ENCODE measurements at regions not wholly inside any gene's neighbourhood (a gene's known extent, or its start where the extent isn't known, plus 50 kb on each side); places are given as distances from the start of the nearest gene placed in this dataset.

GRCh38 chr5:141785135-141785534 is 93.1 kb downstream of the PCDH1 start:
- Mint-ChIP-seq H3K9me3 (ENCODE audit: insufficient read depth) (no peaks in the 10 kb centered on the region), H3K4me3 (no peak overlapping the region), H3K27ac (no peak overlapping the region), H3K27me3 (peaks cover 39% of the 10 kb centered on the region), H3K4me1 (no peaks in the 10 kb centered on the region)
- no peaks in the 10 kb centered on the region for H4K20me1 ChIP-seq (ENCODE audit: control insufficient read depth, insufficient read depth, low read length, poor library complexity, severe bottlenecking)
- no peak overlapping the region for H3K4me3 ChIP-seq (ENCODE audit: control extremely low read depth in 1 of 5, extremely low read depth in 1 of 5, insufficient read depth in 1 of 5, low read depth in 2 of 5, low read length in 4 of 5)
- POLR2A ChIA-PET, result no interaction called here
- H3K27me3 ChIP-seq (replicated peaks in 1 of 4; ENCODE audit: control extremely low read depth in 1 of 4, control insufficient read depth in 3 of 4, insufficient read depth in 4 of 4, low read length in 3 of 4), result peaks cover 0 to 18% (median 0%) of the 10 kb centered on the region in 4 experiments
- 92% methylated on average over 3 of the region's 4 CpGs for WGBS (ENCODE audit: insufficient coverage)
- H3K36me3 ChIP-seq (replicated peaks in 1 of 2; ENCODE audit: control extremely low read depth in 1 of 2, control insufficient read depth in 1 of 2, extremely low read depth in 1 of 2, insufficient read depth in 2 of 2, low read length in 1 of 2), result no peaks in the 10 kb centered on the region
- DNase-seq, result no peak
- H3K4me2 ChIP-seq (replicated peaks; ENCODE audit: low read depth, low read length, poor library complexity, severe bottlenecking), result no peak overlapping the region
- H3K79me2 ChIP-seq (ENCODE audit: control insufficient read depth, insufficient read depth, low read length), result no peaks in the 10 kb centered on the region
- no peak overlapping the region for H2AFZ ChIP-seq (ENCODE audit: insufficient read depth, low read depth, low read length, poor library complexity, severe bottlenecking)
- no peak overlapping the region for H3K9ac ChIP-seq (ENCODE audit: low read length)
- no peaks in the 10 kb centered on the region for H3K4me1 ChIP-seq (ENCODE audit: control insufficient read depth in 2 of 2, insufficient read depth in 2 of 2, low read length in 2 of 2)
- H3K9me3 ChIP-seq (ENCODE audit: control extremely low read depth in 1 of 3, control insufficient read depth in 2 of 3, insufficient read depth in 1 of 3, low read length in 2 of 3), result no peaks in the 10 kb centered on the region
- CTCF ChIA-PET, result interaction anchor here (1.1 kb wide), 1 partner anchor 83 kb away, joined by 3 read pairs; no protein-coding TSS in a partner anchor
- intact Hi-C loops (cut with micrococcal nuclease), result no loop called here
- TF ChIP-seq CTCF (IDR thresholded peaks at IDR 0.05) (no peak), EZH2 (IDR thresholded peaks at IDR 0.05; ENCODE audit: borderline replicate concordance, insufficient read depth, low read depth, low read length, poor library complexity, severe bottlenecking) (no peak)
- ATAC-seq (ENCODE audit: low read depth), result no peak
- H3K27ac ChIP-seq (ENCODE audit: low read length in 2 of 2), result no peak overlapping the region

GRCh38 chr5:141784529-141784928 is 93.7 kb downstream of the PCDH1 start:
- DNase-seq (no peak), ATAC-seq (ENCODE audit: low read depth) (no peak)
- Histone ChIP-seq H2AFZ (ENCODE audit: insufficient read depth, low read depth, low read length, poor library complexity, severe bottlenecking) (no peak overlapping the region), H3K4me2 (replicated peaks; ENCODE audit: low read depth, low read length, poor library complexity, severe bottlenecking) (no peak overlapping the region), H4K20me1 (ENCODE audit: control insufficient read depth, insufficient read depth, low read length, poor library complexity, severe bottlenecking) (no peaks in the 10 kb centered on the region), H3K9me3 (ENCODE audit: control extremely low read depth in 1 of 3, control insufficient read depth in 2 of 3, insufficient read depth in 1 of 3, low read length in 2 of 3) (no peaks in the 10 kb centered on the region), H3K9ac (ENCODE audit: low read length) (no peak overlapping the region), H3K4me1 (ENCODE audit: control insufficient read depth in 2 of 2, insufficient read depth in 2 of 2, low read length in 2 of 2) (no peaks in the 10 kb centered on the region), H3K27ac (ENCODE audit: low read length in 2 of 2) (no peak overlapping the region), H3K27me3 (replicated peaks in 1 of 4; ENCODE audit: control extremely low read depth in 1 of 4, control insufficient read depth in 3 of 4, insufficient read depth in 4 of 4, low read length in 3 of 4) (peaks cover 0 to 14% (median 0%) of the 10 kb centered on the region in 4 experiments), H3K36me3 (replicated peaks in 1 of 2; ENCODE audit: control extremely low read depth in 1 of 2, control insufficient read depth in 1 of 2, extremely low read depth in 1 of 2, insufficient read depth in 2 of 2, low read length in 1 of 2) (no peaks in the 10 kb centered on the region), H3K4me3 (ENCODE audit: control extremely low read depth in 1 of 5, extremely low read depth in 1 of 5, insufficient read depth in 1 of 5, low read depth in 2 of 5, low read length in 4 of 5) (no peak overlapping the region), H3K79me2 (ENCODE audit: control insufficient read depth, insufficient read depth, low read length) (no peaks in the 10 kb centered on the region)
- Mint-ChIP-seq H3K9me3 (ENCODE audit: insufficient read depth) (no peaks in the 10 kb centered on the region), H3K4me1 (no peaks in the 10 kb centered on the region), H3K27me3 (peaks cover 36% of the 10 kb centered on the region), H3K27ac (no peak overlapping the region), H3K4me3 (no peak overlapping the region)
- CTCF ChIA-PET, result no interaction called here
- TF ChIP-seq EZH2 (IDR thresholded peaks at IDR 0.05; ENCODE audit: borderline replicate concordance, insufficient read depth, low read depth, low read length, poor library complexity, severe bottlenecking), result no peak
- no peak for TF ChIP-seq CTCF (IDR thresholded peaks at IDR 0.05)
- POLR2A ChIA-PET, result no interaction called here
- intact Hi-C loops (cut with micrococcal nuclease), result no loop called here
- WGBS (ENCODE audit: insufficient coverage), result 83% methylated on average over 3 of the region's 5 CpGs

Data from B cell (primary cell).